Prostate gland (tissue), 2 donors: ENCODE measurements at regions not wholly inside any gene's neighbourhood (a gene's known extent, or its start where the extent isn't known, plus 50 kb on each side); places are given as distances from the start of the nearest gene placed in this dataset.

Source experiments
- DNase-seq: peaks from one replicate; pipeline ENCODE4 v3.0.0-alpha.2; 2019; ENCODE audit warnings: low spot score
- H3K27ac ChIP-seq, 2 donors: fragments of 200-600 bp; sonication (generic); 2 replicates each; pipeline ENCODE4 v1.5.1; 2017 to 2019
- H3K27me3 ChIP-seq: fragments of 200-600 bp; sonication (generic); replicated peaks from 2 replicates; pipeline ENCODE4 v1.5.1; 2019; ENCODE audit not compliant: insufficient read depth
- H3K36me3 ChIP-seq, 2 donors: fragments of 200-600 bp; sonication (generic); 1 replicate in 1 of 2; 2 replicates in 1 of 2; pipeline versions ENCODE4 v1.5.1 to v1.8.1; 2017 to 2019
- H3K4me1 ChIP-seq: fragments of 200-600 bp; sonication (generic); replicated peaks from 2 replicates; pipeline ENCODE4 v1.5.1; 2019
- H3K4me3 ChIP-seq, 2 donors: fragments of 200-600 bp; sonication (generic); 2 replicates each; pipeline ENCODE4 v1.5.1; 2017 to 2019
- H3K9me3 ChIP-seq: fragments of 200-600 bp; sonication (generic); 2 replicates; pipeline ENCODE4 v1.5.1; 2017
- POLR2A ChIP-seq: fragments of 450-650 bp; IDR thresholded peaks from one replicate; pipeline ENCODE4 v1.6.1; 2016; ENCODE audit warnings: antibody characterized with exemption, mild to moderate bottlenecking
- POLR2AphosphoS5 ChIP-seq: sonication (generic); formaldehyde crosslinking; IDR thresholded peaks from one replicate; pipeline ENCODE4 v1.6.1; 2017; ENCODE audit warnings: antibody characterized with exemption
- WGBS: methylation state at CpG from one replicate; pipeline ENCODE4 v1.1.5; 2018; 5-methylcytosine and 5-hydroxymethylcytosine counted together
- intact Hi-C: fragments of 100-400 bp; cut with DNase I; formaldehyde crosslinking; loops from one replicate; pipeline ENCODE4 v1.14.2; 2022
- TF ChIP-seq, protein P1 (sequence below), 4 experiments: fragments of 200-600 bp in 2 of 4; fragments of 450-650 bp in 2 of 4; sonication (generic) in 2 of 4; IDR thresholded peaks; 1 replicate in 3 of 4; 2 replicates in 1 of 4; pipeline ENCODE4 v1.5.1; 2016 to 2019; ENCODE audit warnings: antibody characterized with exemption in 4 of 4, mild to moderate bottlenecking in 2 of 4, moderate library complexity in 2 of 4

DNA sequence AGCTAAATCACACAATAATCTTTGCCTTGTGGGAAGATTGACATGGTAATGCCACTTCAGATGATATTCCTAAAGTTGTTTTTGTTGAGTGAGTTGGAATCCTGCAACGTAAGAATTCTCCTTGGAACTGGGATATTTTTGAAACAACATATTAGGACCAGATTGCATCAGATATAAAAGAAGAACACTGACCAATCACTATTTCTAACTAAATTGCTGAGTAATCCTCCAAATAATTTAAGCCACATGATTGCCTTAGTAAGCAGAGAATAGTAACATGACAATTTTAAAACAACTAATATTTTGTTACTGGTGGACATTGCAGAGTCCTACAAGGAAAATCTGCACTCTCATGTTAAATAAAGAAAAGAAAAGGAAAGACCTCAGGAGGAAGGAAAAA is 353.9 kb upstream of the LMCD1 start:
- no peaks in the 10 kb centered on the region for H3K9me3 ChIP-seq
- no peaks in the 10 kb centered on the region for H3K4me1 ChIP-seq
- 84% methylated on average over 1 of the region's 1 CpG for WGBS
- intact Hi-C loops, result no loop called here
- no peaks in the 10 kb centered on the region for H3K27me3 ChIP-seq
- no peak overlapping the region for H3K4me3 ChIP-seq
- TF ChIP-seq POLR2A (no peak), POLR2AphosphoS5 (no peak)
- TF ChIP-seq, protein P1, sequence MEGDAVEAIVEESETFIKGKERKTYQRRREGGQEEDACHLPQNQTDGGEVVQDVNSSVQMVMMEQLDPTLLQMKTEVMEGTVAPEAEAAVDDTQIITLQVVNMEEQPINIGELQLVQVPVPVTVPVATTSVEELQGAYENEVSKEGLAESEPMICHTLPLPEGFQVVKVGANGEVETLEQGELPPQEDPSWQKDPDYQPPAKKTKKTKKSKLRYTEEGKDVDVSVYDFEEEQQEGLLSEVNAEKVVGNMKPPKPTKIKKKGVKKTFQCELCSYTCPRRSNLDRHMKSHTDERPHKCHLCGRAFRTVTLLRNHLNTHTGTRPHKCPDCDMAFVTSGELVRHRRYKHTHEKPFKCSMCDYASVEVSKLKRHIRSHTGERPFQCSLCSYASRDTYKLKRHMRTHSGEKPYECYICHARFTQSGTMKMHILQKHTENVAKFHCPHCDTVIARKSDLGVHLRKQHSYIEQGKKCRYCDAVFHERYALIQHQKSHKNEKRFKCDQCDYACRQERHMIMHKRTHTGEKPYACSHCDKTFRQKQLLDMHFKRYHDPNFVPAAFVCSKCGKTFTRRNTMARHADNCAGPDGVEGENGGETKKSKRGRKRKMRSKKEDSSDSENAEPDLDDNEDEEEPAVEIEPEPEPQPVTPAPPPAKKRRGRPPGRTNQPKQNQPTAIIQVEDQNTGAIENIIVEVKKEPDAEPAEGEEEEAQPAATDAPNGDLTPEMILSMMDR (IDR thresholded peaks at IDR 0.05), result no peak
- no peaks in the 10 kb centered on the region for H3K36me3 ChIP-seq
- no peak overlapping the region for H3K27ac ChIP-seq
- no peak for DNase-seq

DNA sequence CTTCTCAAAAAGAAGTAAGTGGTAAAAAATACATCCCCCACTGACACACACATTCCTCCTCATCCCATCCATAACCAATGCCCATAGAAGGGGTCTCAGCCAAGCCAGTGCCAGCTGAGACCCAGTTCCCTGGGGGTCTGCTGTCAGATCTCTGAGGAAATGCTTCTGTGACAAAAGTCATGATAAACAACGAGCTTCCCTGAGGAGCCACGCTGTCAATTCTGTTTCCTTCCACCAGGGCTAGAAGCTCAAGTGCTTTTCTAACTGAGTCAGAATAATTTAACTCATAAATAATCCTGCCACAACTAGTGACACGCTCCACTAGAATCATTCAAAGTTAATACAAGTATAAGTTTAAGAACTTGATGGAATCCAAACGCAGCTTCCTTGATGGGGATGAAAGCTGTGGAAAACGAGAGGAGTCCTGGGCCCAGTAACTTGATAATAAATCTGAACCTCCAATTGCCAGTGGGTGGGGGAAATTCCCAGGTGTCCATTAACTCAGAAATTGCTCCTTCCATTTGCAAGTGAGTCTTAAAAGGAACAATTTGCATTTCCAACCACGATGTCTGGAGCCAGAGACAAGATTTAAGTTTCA is 348.7 kb upstream of the LMCD1 start:
- Histone ChIP-seq H3K36me3 (no peaks in the 10 kb centered on the region), H3K9me3 (no peaks in the 10 kb centered on the region), H3K27me3 (no peaks in the 10 kb centered on the region), H3K27ac (no peak overlapping the region), H3K4me3 (no peak overlapping the region), H3K4me1 (no peaks in the 10 kb centered on the region)
- TF ChIP-seq POLR2AphosphoS5, result no peak
- TF ChIP-seq, protein P1 (IDR thresholded peaks at IDR 0.05), result no peak
- no peak for TF ChIP-seq POLR2A
- DNase-seq, result no peak
- 60% methylated on average over 6 of the region's 6 CpGs for WGBS
- intact Hi-C loops, result no loop called here

DNA sequence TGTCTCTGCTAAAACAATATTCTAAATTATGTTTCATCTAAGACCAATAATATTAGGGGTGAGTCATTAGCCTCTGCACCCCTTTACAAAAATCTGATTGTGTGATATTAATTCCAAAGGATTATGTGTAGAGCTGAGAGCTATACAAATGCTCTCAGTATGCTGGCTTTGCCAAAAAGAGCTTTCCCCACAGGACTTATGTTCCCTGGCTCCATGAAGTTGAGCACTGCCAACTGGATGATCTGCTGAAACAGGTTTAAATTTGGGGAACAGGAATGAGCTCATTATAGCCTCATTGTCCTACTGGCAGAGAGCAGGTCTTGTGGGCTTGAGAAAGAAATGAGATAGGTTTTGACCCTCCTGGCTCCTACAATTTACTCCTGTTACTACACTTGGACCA is 347.8 kb upstream of the LMCD1 start:
- Histone ChIP-seq H3K4me1 (no peaks in the 10 kb centered on the region), H3K9me3 (no peaks in the 10 kb centered on the region), H3K27me3 (no peaks in the 10 kb centered on the region), H3K27ac (no peak overlapping the region), H3K36me3 (no peaks in the 10 kb centered on the region), H3K4me3 (no peak overlapping the region)
- TF ChIP-seq, protein P1 (IDR thresholded peaks at IDR 0.05), result no peak
- TF ChIP-seq POLR2AphosphoS5, result no peak
- TF ChIP-seq POLR2A, result no peak
- intact Hi-C loops, result no loop called here
- no peak for DNase-seq

DNA sequence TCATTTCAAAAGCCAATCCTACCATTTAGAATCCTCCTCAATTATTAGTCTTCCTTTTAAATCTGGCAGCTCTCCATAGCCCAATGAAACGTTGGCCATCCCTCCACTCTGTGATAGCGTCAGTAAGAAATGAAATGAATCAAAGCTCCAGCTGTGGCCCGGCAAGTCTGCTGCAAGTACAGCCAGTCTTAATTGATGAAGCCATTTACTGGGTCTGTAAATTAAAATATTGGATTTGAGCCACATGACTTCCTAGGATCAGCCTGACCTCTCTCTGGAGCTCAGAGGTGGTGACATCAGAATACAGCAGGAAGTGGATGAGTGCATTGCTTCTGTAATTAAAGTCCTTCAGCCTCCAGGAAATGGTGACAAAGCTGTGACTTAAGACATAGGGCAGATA is 347.0 kb upstream of the LMCD1 start:
- TF ChIP-seq POLR2A, result no peak
- TF ChIP-seq POLR2AphosphoS5, result no peak
- TF ChIP-seq, protein P1 (IDR thresholded peaks at IDR 0.05), result no peak
- 53% methylated on average over 3 of the region's 3 CpGs for WGBS
- no peaks in the 10 kb centered on the region for H3K4me1 ChIP-seq
- no peak overlapping the region for H3K4me3 ChIP-seq
- no peaks in the 10 kb centered on the region for H3K27me3 ChIP-seq
- intact Hi-C loops, result no loop called here
- no peak for DNase-seq
- H3K27ac ChIP-seq, result no peak overlapping the region
- H3K9me3 ChIP-seq, result no peaks in the 10 kb centered on the region
- H3K36me3 ChIP-seq, result no peaks in the 10 kb centered on the region

DNA sequence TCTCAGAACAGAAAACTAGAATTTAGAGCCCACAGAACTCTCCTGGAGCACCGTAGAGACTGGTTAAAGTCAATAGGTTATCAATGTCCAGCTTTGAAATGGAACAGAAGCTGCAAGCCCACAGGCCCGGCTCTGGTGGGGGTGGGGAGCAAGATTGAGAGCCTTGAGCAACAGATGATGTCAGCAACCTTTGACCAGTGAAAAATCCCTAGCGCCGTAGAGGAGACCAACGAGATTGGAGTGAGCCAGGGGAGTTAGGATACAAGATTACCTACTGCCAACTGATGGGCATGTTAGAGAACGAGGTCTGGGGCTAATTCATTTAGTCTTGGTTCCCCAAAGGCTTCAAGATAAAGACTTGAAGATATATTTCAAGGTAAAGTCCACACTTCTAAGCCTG is 345.5 kb upstream of the LMCD1 start:
- H3K27me3 ChIP-seq, result no peaks in the 10 kb centered on the region
- no peaks in the 10 kb centered on the region for H3K36me3 ChIP-seq
- 77% methylated on average over 6 of the region's 6 CpGs for WGBS
- intact Hi-C loops, result no loop called here
- H3K4me1 ChIP-seq, result no peaks in the 10 kb centered on the region
- TF ChIP-seq, protein P1 (IDR thresholded peaks at IDR 0.05), result no peak
- TF ChIP-seq POLR2AphosphoS5 (no peak), POLR2A (no peak)
- H3K27ac ChIP-seq, result no peak overlapping the region
- H3K9me3 ChIP-seq, result no peaks in the 10 kb centered on the region
- H3K4me3 ChIP-seq, result no peak overlapping the region
- no peak for DNase-seq
